K562 (cell line): ENCODE measurements at regions not wholly inside any gene's neighbourhood (a gene's known extent, or its start where the extent isn't known, plus 50 kb on each side); places are given as distances from the start of the nearest gene placed in this dataset.

ENCODE experiments used
- CBX3 ChIP-seq, 2 experiments: IDR thresholded peaks; 1 replicate in 1 of 2; 2 replicates in 1 of 2; pipeline ENCODE4 v1.6.1; 2012; ENCODE audit warnings: inconsistent platforms in 2 of 2, low read length in 2 of 2, borderline replicate concordance in 1 of 2, control low read depth in 1 of 2
- CEBPB ChIP-seq: fragments of 450-650 bp; IDR thresholded peaks from 2 replicates; pipeline ENCODE4 v1.6.1; 2016; ENCODE audit warnings: missing genetic modification characterization, missing compliant biosample characterization
- DDX20 ChIP-seq: fragments of 450-650 bp; IDR thresholded peaks from 2 replicates; pipeline ENCODE4 v1.6.1; 2016; ENCODE audit warnings: missing genetic modification characterization, low read depth, mild to moderate bottlenecking, missing compliant biosample characterization, moderate library complexity
- ETS2 ChIP-seq: IDR thresholded peaks from 2 replicates; pipeline ENCODE4 v1.6.1; 2016; ENCODE audit warnings: borderline replicate concordance, missing genetic modification characterization, mild to moderate bottlenecking, moderate library complexity, missing compliant biosample characterization; ENCODE audit not compliant: poor library complexity, severe bottlenecking
- EZH2 ChIP-seq: IDR thresholded peaks from 2 replicates; pipeline ENCODE4 v1.6.1; 2012; ENCODE audit warnings: low read depth, mild to moderate bottlenecking, inconsistent platforms, low read length, borderline replicate concordance
- HDAC8 ChIP-seq: fragments of 450-650 bp; IDR thresholded peaks from 2 replicates; pipeline ENCODE4 v1.6.1; 2016; ENCODE audit warnings: mild to moderate bottlenecking, missing genetic modification characterization, moderate library complexity, missing compliant biosample characterization
- MAFF ChIP-seq: IDR thresholded peaks from 2 replicates; pipeline ENCODE4 v1.6.1; 2012; ENCODE audit warnings: low read length, improper control_type of control experiment
- NFE2 ChIP-seq: IDR thresholded peaks from 2 replicates; pipeline ENCODE4 v1.6.1; 2014; ENCODE audit warnings: antibody characterized with exemption, low read depth
- PHF20 ChIP-seq: fragments of 450-650 bp; IDR thresholded peaks from 2 replicates; pipeline ENCODE4 v1.6.1; 2018; ENCODE audit not compliant: partially characterized antibody
- SMARCA5 ChIP-seq: fragments of 450-650 bp; IDR thresholded peaks from 2 replicates; pipeline ENCODE4 v1.6.1; 2016
- ZNF561 ChIP-seq: fragments of 450-650 bp; formaldehyde crosslinking; conservative IDR thresholded peaks from 2 replicates; pipeline ENCODE4 v1.4.0; 2020; ENCODE audit warnings: mild to moderate bottlenecking, moderate library complexity
- ZNF668 ChIP-seq: fragments of 250-450 bp; sonication (Bioruptor Pico); IDR thresholded peaks from 2 replicates; pipeline ENCODE4 v1.8.0; 2022; ENCODE audit warnings: mild to moderate bottlenecking, inconsistent platforms
- ZNF79 ChIP-seq: fragments of 250-450 bp; sonication (Bioruptor Pico); IDR thresholded peaks from 2 replicates; pipeline ENCODE4 v1.4.0; 2020; ENCODE audit warnings: low read depth, mild to moderate bottlenecking, moderate library complexity
- TF ChIP-seq, protein P1 (sequence below): fragments of 250-450 bp; sonication (Bioruptor Pico); IDR thresholded peaks from 2 replicates; pipeline ENCODE4 v1.4.0; 2020; ENCODE audit warnings: mild to moderate bottlenecking, moderate library complexity
- TF ChIP-seq, protein P2 (sequence below): sonication (generic); formaldehyde crosslinking; IDR thresholded peaks from 2 replicates; pipeline ENCODE4 v1.8.1; 2023; ENCODE audit warnings: mild to moderate bottlenecking, missing genetic modification reagents
- TF ChIP-seq, protein P3 (sequence below): fragments of 250-450 bp; sonication (Bioruptor Pico); IDR thresholded peaks from 2 replicates; pipeline ENCODE4 v1.5.0; 2021
- TF ChIP-seq, protein P4 (sequence below): fragments of 250-450 bp; sonication (Bioruptor Pico); IDR thresholded peaks from 2 replicates; pipeline ENCODE4 v1.9.0; 2021; ENCODE audit warnings: mild to moderate bottlenecking, inconsistent platforms
- TF ChIP-seq, protein P5 (sequence below), 3 experiments: IDR thresholded peaks in 2 of 3; conservative IDR thresholded peaks in 1 of 3; 2 replicates each; pipeline ENCODE4 v1.5.1; 2011 to 2012; ENCODE audit warnings: low read length in 3 of 3, mild to moderate bottlenecking in 3 of 3, control low read depth in 2 of 3, improper control_type of control experiment in 1 of 3, inconsistent platforms in 1 of 3, low read depth in 1 of 3, mixed read lengths in 1 of 3, moderate library complexity in 1 of 3; ENCODE audit not compliant: insufficient read depth in 2 of 3

DNA sequence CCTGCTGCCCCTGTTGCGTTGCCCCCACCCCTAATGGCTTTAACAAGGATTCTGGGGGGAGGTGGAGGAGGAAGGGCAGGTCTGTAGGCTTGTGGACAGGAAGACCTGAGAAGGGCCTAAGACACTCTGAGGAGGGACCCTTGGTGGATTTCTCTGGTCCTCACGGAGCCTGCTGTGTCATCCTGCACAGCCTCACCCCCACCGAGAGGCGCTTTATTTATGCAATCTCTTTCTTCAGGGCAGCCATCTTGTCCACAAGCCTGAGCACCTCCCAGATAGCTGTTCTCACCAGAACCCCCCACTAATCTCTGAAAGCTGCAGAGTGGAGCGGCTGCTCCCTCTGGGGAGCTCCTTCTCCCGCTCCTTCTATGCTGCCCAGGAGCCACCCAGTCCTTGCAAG, 59.3 kb upstream of the MLN start (continued):
- TF ChIP-seq CEBPB (tag) (peak; percentile 27; the same call in 1 of the 2 replicates), ZNF668 (no peak), ZNF79 (CRISPR knock-in tag) (no peak), MAFF (peak; percentile 11; the same call in 1 of the 2 replicates), DDX20 (tag) (no peak), HDAC8 (no peak), EZH2 (no peak), ETS2 (no peak), CBX3 (IDR thresholded peaks at IDR 0.05; ENCODE audit: borderline replicate concordance in 1 of 2, low read length in 2 of 2) (no peak), NFE2 (peak; percentile 74), ZNF561 (CRISPR knock-in tag) (no peak), PHF20 (no peak), SMARCA5 (no peak)
- TF ChIP-seq, protein P1, sequence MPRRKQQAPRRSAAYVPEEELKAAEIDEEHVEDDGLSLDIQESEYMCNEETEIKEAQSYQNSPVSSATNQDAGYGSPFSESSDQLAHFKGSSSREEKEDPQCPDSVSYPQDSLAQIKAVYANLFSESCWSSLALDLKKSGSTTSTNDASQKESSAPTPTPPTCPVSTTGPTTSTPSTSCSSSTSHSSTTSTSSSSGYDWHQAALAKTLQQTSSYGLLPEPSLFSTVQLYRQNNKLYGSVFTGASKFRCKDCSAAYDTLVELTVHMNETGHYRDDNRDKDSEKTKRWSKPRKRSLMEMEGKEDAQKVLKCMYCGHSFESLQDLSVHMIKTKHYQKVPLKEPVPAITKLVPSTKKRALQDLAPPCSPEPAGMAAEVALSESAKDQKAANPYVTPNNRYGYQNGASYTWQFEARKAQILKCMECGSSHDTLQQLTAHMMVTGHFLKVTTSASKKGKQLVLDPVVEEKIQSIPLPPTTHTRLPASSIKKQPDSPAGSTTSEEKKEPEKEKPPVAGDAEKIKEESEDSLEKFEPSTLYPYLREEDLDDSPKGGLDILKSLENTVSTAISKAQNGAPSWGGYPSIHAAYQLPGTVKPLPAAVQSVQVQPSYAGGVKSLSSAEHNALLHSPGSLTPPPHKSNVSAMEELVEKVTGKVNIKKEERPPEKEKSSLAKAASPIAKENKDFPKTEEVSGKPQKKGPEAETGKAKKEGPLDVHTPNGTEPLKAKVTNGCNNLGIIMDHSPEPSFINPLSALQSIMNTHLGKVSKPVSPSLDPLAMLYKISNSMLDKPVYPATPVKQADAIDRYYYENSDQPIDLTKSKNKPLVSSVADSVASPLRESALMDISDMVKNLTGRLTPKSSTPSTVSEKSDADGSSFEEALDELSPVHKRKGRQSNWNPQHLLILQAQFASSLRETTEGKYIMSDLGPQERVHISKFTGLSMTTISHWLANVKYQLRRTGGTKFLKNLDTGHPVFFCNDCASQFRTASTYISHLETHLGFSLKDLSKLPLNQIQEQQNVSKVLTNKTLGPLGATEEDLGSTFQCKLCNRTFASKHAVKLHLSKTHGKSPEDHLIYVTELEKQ (CRISPR knock-in tag) = no peak
- TF ChIP-seq, protein P2, sequence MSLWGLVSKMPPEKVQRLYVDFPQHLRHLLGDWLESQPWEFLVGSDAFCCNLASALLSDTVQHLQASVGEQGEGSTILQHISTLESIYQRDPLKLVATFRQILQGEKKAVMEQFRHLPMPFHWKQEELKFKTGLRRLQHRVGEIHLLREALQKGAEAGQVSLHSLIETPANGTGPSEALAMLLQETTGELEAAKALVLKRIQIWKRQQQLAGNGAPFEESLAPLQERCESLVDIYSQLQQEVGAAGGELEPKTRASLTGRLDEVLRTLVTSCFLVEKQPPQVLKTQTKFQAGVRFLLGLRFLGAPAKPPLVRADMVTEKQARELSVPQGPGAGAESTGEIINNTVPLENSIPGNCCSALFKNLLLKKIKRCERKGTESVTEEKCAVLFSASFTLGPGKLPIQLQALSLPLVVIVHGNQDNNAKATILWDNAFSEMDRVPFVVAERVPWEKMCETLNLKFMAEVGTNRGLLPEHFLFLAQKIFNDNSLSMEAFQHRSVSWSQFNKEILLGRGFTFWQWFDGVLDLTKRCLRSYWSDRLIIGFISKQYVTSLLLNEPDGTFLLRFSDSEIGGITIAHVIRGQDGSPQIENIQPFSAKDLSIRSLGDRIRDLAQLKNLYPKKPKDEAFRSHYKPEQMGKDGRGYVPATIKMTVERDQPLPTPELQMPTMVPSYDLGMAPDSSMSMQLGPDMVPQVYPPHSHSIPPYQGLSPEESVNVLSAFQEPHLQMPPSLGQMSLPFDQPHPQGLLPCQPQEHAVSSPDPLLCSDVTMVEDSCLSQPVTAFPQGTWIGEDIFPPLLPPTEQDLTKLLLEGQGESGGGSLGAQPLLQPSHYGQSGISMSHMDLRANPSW (CRISPR knock-in tag) = no peak
- TF ChIP-seq, protein P3, sequence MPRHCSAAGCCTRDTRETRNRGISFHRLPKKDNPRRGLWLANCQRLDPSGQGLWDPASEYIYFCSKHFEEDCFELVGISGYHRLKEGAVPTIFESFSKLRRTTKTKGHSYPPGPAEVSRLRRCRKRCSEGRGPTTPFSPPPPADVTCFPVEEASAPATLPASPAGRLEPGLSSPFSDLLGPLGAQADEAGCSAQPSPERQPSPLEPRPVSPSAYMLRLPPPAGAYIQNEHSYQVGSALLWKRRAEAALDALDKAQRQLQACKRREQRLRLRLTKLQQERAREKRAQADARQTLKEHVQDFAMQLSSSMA (CRISPR knock-in tag) = no peak
- TF ChIP-seq, protein P4, sequence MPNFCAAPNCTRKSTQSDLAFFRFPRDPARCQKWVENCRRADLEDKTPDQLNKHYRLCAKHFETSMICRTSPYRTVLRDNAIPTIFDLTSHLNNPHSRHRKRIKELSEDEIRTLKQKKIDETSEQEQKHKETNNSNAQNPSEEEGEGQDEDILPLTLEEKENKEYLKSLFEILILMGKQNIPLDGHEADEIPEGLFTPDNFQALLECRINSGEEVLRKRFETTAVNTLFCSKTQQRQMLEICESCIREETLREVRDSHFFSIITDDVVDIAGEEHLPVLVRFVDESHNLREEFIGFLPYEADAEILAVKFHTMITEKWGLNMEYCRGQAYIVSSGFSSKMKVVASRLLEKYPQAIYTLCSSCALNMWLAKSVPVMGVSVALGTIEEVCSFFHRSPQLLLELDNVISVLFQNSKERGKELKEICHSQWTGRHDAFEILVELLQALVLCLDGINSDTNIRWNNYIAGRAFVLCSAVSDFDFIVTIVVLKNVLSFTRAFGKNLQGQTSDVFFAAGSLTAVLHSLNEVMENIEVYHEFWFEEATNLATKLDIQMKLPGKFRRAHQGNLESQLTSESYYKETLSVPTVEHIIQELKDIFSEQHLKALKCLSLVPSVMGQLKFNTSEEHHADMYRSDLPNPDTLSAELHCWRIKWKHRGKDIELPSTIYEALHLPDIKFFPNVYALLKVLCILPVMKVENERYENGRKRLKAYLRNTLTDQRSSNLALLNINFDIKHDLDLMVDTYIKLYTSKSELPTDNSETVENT = no peak
- TF ChIP-seq, protein P5, sequence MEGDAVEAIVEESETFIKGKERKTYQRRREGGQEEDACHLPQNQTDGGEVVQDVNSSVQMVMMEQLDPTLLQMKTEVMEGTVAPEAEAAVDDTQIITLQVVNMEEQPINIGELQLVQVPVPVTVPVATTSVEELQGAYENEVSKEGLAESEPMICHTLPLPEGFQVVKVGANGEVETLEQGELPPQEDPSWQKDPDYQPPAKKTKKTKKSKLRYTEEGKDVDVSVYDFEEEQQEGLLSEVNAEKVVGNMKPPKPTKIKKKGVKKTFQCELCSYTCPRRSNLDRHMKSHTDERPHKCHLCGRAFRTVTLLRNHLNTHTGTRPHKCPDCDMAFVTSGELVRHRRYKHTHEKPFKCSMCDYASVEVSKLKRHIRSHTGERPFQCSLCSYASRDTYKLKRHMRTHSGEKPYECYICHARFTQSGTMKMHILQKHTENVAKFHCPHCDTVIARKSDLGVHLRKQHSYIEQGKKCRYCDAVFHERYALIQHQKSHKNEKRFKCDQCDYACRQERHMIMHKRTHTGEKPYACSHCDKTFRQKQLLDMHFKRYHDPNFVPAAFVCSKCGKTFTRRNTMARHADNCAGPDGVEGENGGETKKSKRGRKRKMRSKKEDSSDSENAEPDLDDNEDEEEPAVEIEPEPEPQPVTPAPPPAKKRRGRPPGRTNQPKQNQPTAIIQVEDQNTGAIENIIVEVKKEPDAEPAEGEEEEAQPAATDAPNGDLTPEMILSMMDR (IDR thresholded peaks at IDR 0.05 in 2 of 3, conservative IDR thresholded peaks at IDR 0.05 in 1 of 3; ENCODE audit: insufficient read depth in 2 of 3, low read depth in 1 of 3, low read length in 3 of 3) = no peak
